ENCODE measurements at regions not wholly inside any gene's neighbourhood (a gene's known extent, or its start where the extent isn't known, plus 50 kb on each side); places are given as distances from the start of the nearest gene placed in this dataset.

GRCh38 chr2:121061633-121062032 lies 223.4 kb downstream of the TFCP2L1 start:
- DNase-seq (ENCODE audit: low read depth in 1 of 2, low spot score in 1 of 2) (no peak), ATAC-seq (no peak), FAIRE-seq (no peak)
- ChIA-PET CTCF (interaction anchor here (1.2 to 4.5 kb wide), 5 partner anchors 9 to 366 kb away, joined by 3 to 45 read pairs (median 4); no protein-coding TSS in a partner anchor), POLR2A (no interaction called here)
- H3K4me1 ChIP-seq, result peaks cover 7% of the 10 kb centered on the region; the same call in 2 of the 3 replicates
- no peak overlapping the region for H3K4me3 ChIP-seq
- no peak overlapping the region for H3K4me2 ChIP-seq
- WGBS (ENCODE audit: missing lambda C conversion rate), result 77% methylated on average over 9 of the region's 9 CpGs
- peak overlapping the region in 1 of 2 experiments; percentile 46; a peak in 2 of 6 replicates for H3K27ac ChIP-seq
- H3K9me3 ChIP-seq, result no peaks in the 10 kb centered on the region
- TF ChIP-seq NPAS2 (CRISPR knock-in tag; IDR thresholded peaks at IDR 0.05; ENCODE audit: borderline replicate concordance) (no peak), ZNF302 (CRISPR knock-in tag; IDR thresholded peaks at IDR 0.05) (no peak), ELK1 (IDR thresholded peaks at IDR 0.05; ENCODE audit: low read depth, low read length) (no peak), MAZ (IDR thresholded peaks at IDR 0.05; ENCODE audit: borderline replicate concordance, low read depth, low read length) (no peak), ZFP36 (IDR thresholded peaks at IDR 0.05; ENCODE audit: borderline replicate concordance, partially characterized antibody) (no peak), ESRRA (IDR thresholded peaks at IDR 0.05; ENCODE audit: borderline replicate concordance, low read length) (no peak), PHF8 (IDR thresholded peaks at IDR 0.05; ENCODE audit: borderline replicate concordance, low read depth) (no peak), SMC3 (IDR thresholded peaks at IDR 0.05) (no peak), CEBPB (IDR thresholded peaks at IDR 0.05) (no peak), RARB (CRISPR knock-in tag; IDR thresholded peaks at IDR 0.05) (no peak), RFX5 (IDR thresholded peaks at IDR 0.05) (no peak), FOXS1 (CRISPR knock-in tag; IDR thresholded peaks at IDR 0.05) (no peak), FOSB (CRISPR knock-in tag; IDR thresholded peaks at IDR 0.05) (no peak), FOSL2 (IDR thresholded peaks at IDR 0.05) (no peak), FOSL2 (CRISPR knock-in tag; IDR thresholded peaks at IDR 0.05) (no peak), BHLHE40 (IDR thresholded peaks at IDR 0.05; ENCODE audit: low read depth, low read length) (no peak), ZC3H11A (IDR thresholded peaks at IDR 0.05) (no peak), USF2 (IDR thresholded peaks at IDR 0.05) (no peak)
- TF ChIP-seq, protein P1, sequence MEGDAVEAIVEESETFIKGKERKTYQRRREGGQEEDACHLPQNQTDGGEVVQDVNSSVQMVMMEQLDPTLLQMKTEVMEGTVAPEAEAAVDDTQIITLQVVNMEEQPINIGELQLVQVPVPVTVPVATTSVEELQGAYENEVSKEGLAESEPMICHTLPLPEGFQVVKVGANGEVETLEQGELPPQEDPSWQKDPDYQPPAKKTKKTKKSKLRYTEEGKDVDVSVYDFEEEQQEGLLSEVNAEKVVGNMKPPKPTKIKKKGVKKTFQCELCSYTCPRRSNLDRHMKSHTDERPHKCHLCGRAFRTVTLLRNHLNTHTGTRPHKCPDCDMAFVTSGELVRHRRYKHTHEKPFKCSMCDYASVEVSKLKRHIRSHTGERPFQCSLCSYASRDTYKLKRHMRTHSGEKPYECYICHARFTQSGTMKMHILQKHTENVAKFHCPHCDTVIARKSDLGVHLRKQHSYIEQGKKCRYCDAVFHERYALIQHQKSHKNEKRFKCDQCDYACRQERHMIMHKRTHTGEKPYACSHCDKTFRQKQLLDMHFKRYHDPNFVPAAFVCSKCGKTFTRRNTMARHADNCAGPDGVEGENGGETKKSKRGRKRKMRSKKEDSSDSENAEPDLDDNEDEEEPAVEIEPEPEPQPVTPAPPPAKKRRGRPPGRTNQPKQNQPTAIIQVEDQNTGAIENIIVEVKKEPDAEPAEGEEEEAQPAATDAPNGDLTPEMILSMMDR (IDR thresholded peaks at IDR 0.05), result no peak

DNA sequence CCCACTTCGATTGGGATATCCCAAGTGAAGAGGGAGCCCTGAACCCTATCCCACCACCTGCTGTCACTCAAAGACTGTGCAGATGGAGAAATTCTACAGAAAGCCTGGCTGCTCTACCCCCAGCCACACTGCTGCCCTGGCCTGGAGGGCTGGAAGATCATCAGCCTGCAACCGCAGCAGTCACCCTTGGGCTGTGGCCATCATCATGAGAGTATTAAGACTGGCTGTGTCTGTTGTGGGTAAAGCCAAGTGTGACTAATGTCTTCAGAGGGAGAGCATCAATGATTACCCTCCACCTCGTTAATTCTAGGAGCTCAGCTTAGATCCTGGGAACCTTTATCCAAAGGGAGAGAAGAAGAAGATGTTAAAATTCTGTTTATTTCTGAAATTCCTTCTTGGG lies 221.5 kb downstream of the TFCP2L1 start:
- ChIA-PET POLR2A (no interaction called here), CTCF (interaction anchor here (1.1 to 26.3 kb wide), 3 partner anchors 8 to 372 kb away, joined by 3 to 858 read pairs (median 5); no protein-coding TSS in a partner anchor)
- Histone ChIP-seq H3K4me2 (no peak overlapping the region), H3K4me3 (no peak overlapping the region), H3K9me3 (no peaks in the 10 kb centered on the region), H3K4me1 (peaks cover under 1% of the 10 kb centered on the region; the same call in 1 of the 3 replicates), H3K27ac (peak overlapping the region in 1 of 2 experiments; percentile 22; a peak in 1 of 6 replicates)
- TF ChIP-seq RAD21 (conservative IDR thresholded peaks at IDR 0.05 in 1 of 2, IDR thresholded peaks at IDR 0.05 in 1 of 2), result no peak
- TF ChIP-seq RFX5 (IDR thresholded peaks at IDR 0.05), result no peak
- TF ChIP-seq MAX (IDR thresholded peaks at IDR 0.05), result no peak
- no peak for TF ChIP-seq TP53 (CRISPR knock-in tag; IDR thresholded peaks at IDR 0.05)
- no peak for ATAC-seq
- no peak for FAIRE-seq
- DNase-seq (ENCODE audit: low read depth in 1 of 2, low spot score in 1 of 2), result no peak
- 77% methylated on average over 3 of the region's 3 CpGs for WGBS (ENCODE audit: missing lambda C conversion rate)
